C4-2B (cell line): ENCODE measurements at regions not wholly inside any gene's neighbourhood (a gene's known extent, or its start where the extent isn't known, plus 50 kb on each side); places are given as distances from the start of the nearest gene placed in this dataset.
"Not testable (repeated sequence)": the region's sequence is repeated elsewhere in the genome, so short reads cannot be mapped to it uniquely, and the experiment has no call there.

Source experiments
- H3K27ac ChIP-seq: fragments of 450-650 bp; 2 replicates; pipeline ENCODE4 v1.5.1; 2017
- TF ChIP-seq, protein P1 (sequence below): fragments of 450-650 bp; conservative IDR thresholded peaks from 2 replicates; pipeline ENCODE4 v1.5.1; 2017; ENCODE audit warnings: mild to moderate bottlenecking

DNA sequence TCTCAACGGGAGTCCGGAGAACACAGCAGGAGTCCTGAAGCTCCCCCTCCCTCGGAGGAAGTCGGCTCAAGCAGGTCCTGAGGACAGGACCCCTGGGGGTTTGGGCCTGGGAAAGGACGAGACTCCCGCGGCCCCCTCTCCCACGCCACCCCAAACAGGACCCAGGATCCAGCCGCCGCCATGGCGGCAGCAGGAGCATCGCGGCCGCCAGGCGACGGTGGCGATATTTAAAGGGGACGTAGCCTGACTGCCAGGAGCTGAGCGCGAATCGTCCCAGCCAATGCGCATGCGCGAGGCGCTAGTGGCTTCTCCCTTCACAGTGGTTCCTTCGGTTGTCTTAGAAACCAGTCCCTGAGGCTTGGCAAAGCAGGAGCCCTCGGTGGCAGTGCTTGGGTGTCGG lies 101.7 kb upstream of the FOXD4L5 start:
- peak overlapping the region; percentile 54 for H3K27ac ChIP-seq

DNA sequence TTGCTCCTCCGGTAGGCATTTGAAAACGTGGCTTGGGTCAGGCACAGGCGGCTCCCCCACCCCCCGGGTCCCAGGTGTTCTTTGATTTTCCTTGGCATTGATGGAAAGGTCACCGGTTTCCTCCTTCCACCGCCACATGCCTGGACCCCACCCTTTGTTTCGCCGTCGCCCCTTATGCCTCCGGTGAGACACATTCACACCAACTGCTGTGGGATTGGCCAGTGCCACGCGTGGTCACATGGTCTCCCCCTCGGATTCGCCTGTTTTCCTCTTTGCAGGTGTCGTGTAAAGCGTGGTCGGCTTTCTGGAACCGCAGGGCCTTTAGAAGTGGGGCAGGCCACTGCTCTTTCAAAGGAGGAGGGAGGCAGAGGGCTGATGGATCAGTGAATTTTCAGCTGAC lies 101.2 kb upstream of the FOXD4L5 start:
- peak overlapping the region; percentile 54 for H3K27ac ChIP-seq

DNA sequence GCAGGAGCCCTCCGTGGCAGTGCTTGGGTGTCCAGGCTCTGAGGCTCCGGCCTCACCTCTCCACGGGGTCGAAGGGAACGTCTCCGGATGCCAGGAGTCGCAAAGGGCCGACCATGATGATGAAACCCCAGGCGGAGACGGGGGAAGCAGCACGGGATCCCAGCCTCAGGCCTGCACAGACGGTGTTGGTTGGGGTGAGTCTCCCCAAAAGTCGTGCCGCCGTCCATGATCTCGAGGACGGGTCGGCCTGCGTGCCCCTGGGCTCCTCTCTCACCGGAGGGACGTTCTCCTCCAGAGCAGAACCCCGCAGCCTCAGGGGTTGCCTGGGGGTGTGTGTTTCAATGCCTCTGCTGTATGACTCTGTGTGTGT lies 100.6 kb upstream of the FOXD4L5 start:
- H3K27ac ChIP-seq: not testable (repeated sequence)

DNA sequence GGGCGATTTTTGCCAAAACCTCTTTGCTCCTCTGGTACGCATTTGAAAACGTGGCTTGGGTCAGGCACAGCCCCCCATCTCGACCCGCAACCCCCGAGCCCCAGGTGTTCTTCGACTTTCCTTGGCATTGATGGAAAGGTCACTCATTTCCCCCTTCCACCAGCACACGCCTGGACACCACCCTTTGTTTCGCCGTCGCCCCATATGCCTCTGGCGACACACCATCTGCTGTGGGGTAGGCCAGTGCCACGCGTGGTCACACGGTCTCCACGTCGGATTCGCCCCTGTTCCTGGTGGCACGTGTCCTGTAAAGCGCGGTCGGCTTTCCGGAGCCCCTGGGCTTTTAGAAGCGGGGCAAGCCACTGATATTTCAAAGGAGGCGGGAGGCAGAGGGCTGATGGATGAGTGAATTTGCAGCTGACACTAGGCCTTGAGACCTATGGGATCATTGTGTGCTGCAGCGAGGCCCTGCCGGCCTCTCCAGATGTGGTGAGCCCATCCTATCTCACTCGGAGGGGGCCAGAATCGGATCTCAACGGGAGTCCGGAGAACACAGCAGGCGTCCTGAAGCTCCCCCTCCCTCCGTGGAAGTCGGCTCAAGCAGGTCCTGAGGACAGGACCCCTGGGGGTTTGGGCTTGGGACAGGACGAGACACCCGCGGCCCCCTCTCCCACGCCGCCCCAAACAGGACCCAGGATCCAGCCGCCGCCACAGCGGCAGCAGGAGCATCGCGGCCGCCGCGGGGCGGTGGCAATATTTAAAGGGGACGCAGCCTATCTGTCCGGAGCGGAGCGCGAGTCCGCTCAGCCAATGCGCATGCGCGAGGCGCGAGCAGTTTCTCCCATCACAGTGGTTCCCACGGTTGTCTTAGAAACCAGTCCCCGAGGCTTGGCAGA lies 100.0 kb upstream of the FOXD4L5 start:
- H3K27ac ChIP-seq: not testable (repeated sequence)

- not testable (repeated sequence) for H3K27ac ChIP-seq
These were observed 99.1 kb upstream of the FOXD4L5 start for GRCh38 chr9:65384066-65384465.

DNA sequence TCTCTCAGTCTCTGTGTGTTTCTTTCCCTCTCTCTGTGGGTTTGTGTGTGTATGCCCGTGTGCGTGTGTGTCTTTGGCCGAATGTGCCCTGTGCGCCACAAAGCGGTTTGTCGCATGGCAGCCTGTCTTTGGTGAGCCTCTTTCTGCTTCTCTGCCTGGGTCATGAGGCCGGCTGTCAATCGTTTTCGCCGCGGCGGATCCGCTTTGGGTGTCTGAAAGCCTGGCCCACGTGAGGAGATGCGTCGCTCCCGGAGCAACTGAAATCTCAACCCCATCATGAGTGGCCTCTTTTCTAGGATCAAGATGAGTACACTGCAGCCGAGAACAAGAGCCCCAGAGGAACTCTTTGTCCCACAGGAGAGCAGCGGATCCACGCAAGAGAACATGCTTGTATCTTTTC lies 98.6 kb upstream of the FOXD4L5 start:
- not testable (repeated sequence) for H3K27ac ChIP-seq

- TF ChIP-seq, protein P1, sequence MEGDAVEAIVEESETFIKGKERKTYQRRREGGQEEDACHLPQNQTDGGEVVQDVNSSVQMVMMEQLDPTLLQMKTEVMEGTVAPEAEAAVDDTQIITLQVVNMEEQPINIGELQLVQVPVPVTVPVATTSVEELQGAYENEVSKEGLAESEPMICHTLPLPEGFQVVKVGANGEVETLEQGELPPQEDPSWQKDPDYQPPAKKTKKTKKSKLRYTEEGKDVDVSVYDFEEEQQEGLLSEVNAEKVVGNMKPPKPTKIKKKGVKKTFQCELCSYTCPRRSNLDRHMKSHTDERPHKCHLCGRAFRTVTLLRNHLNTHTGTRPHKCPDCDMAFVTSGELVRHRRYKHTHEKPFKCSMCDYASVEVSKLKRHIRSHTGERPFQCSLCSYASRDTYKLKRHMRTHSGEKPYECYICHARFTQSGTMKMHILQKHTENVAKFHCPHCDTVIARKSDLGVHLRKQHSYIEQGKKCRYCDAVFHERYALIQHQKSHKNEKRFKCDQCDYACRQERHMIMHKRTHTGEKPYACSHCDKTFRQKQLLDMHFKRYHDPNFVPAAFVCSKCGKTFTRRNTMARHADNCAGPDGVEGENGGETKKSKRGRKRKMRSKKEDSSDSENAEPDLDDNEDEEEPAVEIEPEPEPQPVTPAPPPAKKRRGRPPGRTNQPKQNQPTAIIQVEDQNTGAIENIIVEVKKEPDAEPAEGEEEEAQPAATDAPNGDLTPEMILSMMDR: peak; percentile 55
- H3K27ac ChIP-seq: peak overlapping the region; percentile 41
These were observed 97.8 kb upstream of the FOXD4L5 start for GRCh38 chr9:65382701-65383318.
